Sigmoid colon (tissue), 6 donors: ENCODE measurements at regions not wholly inside any gene's neighbourhood (a gene's known extent, or its start where the extent isn't known, plus 50 kb on each side); places are given as distances from the start of the nearest gene placed in this dataset.

ENCODE experiments used
- DNase-seq: peaks from one replicate; pipeline ENCODE4 v3.0.0-alpha.2; 2019
- H3K27ac ChIP-seq, 4 donors: fragments of 200-600 bp; sonication (generic); one replicate each; pipeline ENCODE4 v1.5.1; 2016 to 2019; ENCODE audit warnings: mild to moderate bottlenecking in 1 of 4
- H3K27me3 ChIP-seq, 3 donors: fragments of 200-600 bp; sonication (generic); one replicate each; pipeline ENCODE4 v1.5.1; 2019; ENCODE audit warnings: mild to moderate bottlenecking in 1 of 3
- H3K36me3 ChIP-seq, 4 donors: fragments of 200-600 bp; sonication (generic); one replicate each; pipeline ENCODE4 v1.5.1; 2016 to 2019
- H3K4me1 ChIP-seq, 4 donors: fragments of 200-600 bp; sonication (generic); one replicate each; pipeline ENCODE4 v1.5.1; 2017 to 2019
- H3K4me3 ChIP-seq, 4 donors: fragments of 200-600 bp; sonication (generic); one replicate each; pipeline ENCODE4 v1.5.1; 2017 to 2019; ENCODE audit warnings: mild to moderate bottlenecking in 2 of 4, moderate library complexity in 1 of 4
- H3K9me3 ChIP-seq, 4 donors: fragments of 200-600 bp in 3 of 4; sonication (generic) in 3 of 4; one replicate each; pipeline versions ENCODE4 v1.5.1 to v1.6.1; 2013 to 2019
- EP300 ChIP-seq, 4 donors: sonication (generic); formaldehyde crosslinking; IDR thresholded peaks; one replicate each; pipeline ENCODE4 v1.6.1; 2017; ENCODE audit warnings: antibody characterized with exemption in 4 of 4
- POLR2A ChIP-seq, 2 donors: fragments of 450-650 bp; IDR thresholded peaks; one replicate each; pipeline ENCODE4 v1.6.1; 2016; ENCODE audit warnings: antibody characterized with exemption in 2 of 2, mild to moderate bottlenecking in 2 of 2, moderate library complexity in 2 of 2
- POLR2AphosphoS5 ChIP-seq, 4 donors: sonication (generic); formaldehyde crosslinking; IDR thresholded peaks; one replicate each; pipeline ENCODE4 v1.6.1; 2017; ENCODE audit warnings: antibody characterized with exemption in 4 of 4
- WGBS, 2 donors: extraction: QIAGEN DNeasy Blood & Tissue Kit; methylation state at CpG; one replicate each; pipeline ENCODE4 v1.1.7; 2013; 5-methylcytosine and 5-hydroxymethylcytosine counted together
- intact Hi-C: fragments of 100-400 bp; cut with DNase I; formaldehyde crosslinking; loops from one replicate; pipeline ENCODE4 v1.15.1; 2023
- TF ChIP-seq, protein P1 (sequence below), 4 experiments: fragments of 450-650 bp in 3 of 4; fragments of 200-600 bp in 1 of 4; IDR thresholded peaks; one replicate each; pipeline ENCODE4 v1.5.1; 2016 to 2019; ENCODE audit warnings: antibody characterized with exemption in 4 of 4, mild to moderate bottlenecking in 3 of 4, moderate library complexity in 2 of 4
- donor health status: healthy with polysubstance abuse.
- donor health status: healthy.

GRCh38 chr1:30169269-30169668 lies 554.1 kb downstream of the MATN1 start:
- no peaks in the 10 kb centered on the region for H3K27me3 ChIP-seq
- H3K9me3 ChIP-seq, result no peaks in the 10 kb centered on the region
- H3K4me3 ChIP-seq, result no peak overlapping the region
- H3K27ac ChIP-seq, result no peak overlapping the region
- 78 to 83% methylated on average over 4 of the region's 4 CpGs for WGBS, 2 donors
- no peaks in the 10 kb centered on the region for H3K36me3 ChIP-seq
- intact Hi-C loops, result no loop called here
- no peak for DNase-seq
- no peak for TF ChIP-seq POLR2AphosphoS5 (IDR thresholded peaks at IDR 0.05)
- H3K4me1 ChIP-seq, result no peaks in the 10 kb centered on the region

DNA sequence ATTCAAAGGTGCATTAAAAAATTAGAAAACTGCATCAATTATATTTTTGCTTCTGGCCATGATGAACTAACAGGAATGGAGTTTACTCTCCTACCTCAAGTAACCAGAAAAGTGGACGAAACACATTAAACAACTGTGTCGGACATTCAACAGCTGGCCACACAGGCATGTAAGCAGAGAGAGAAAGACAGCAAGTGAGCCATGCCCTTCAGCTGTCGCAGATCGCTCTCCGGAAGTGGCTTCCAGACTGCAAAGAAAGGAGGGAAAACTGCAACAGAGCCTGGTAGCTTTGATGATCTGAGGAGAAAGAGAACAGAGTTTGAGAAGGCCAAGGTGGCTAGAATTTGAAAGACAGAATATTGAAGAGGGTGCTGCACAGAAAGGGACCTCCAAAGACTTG lies 557.2 kb downstream of the MATN1 start:
- no peak for DNase-seq
- H3K4me1 ChIP-seq, result no peaks in the 10 kb centered on the region
- 64 to 66% methylated on average over 5 of the region's 5 CpGs for WGBS, 2 donors
- H3K27ac ChIP-seq, result no peak overlapping the region
- intact Hi-C loops, result no loop called here
- H3K9me3 ChIP-seq, result no peaks in the 10 kb centered on the region
- no peaks in the 10 kb centered on the region for H3K36me3 ChIP-seq
- TF ChIP-seq POLR2AphosphoS5 (IDR thresholded peaks at IDR 0.05), result no peak
- no peak for TF ChIP-seq EP300 (IDR thresholded peaks at IDR 0.05)
- TF ChIP-seq, protein P1, sequence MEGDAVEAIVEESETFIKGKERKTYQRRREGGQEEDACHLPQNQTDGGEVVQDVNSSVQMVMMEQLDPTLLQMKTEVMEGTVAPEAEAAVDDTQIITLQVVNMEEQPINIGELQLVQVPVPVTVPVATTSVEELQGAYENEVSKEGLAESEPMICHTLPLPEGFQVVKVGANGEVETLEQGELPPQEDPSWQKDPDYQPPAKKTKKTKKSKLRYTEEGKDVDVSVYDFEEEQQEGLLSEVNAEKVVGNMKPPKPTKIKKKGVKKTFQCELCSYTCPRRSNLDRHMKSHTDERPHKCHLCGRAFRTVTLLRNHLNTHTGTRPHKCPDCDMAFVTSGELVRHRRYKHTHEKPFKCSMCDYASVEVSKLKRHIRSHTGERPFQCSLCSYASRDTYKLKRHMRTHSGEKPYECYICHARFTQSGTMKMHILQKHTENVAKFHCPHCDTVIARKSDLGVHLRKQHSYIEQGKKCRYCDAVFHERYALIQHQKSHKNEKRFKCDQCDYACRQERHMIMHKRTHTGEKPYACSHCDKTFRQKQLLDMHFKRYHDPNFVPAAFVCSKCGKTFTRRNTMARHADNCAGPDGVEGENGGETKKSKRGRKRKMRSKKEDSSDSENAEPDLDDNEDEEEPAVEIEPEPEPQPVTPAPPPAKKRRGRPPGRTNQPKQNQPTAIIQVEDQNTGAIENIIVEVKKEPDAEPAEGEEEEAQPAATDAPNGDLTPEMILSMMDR (IDR thresholded peaks at IDR 0.05), result no peak
- TF ChIP-seq POLR2A (IDR thresholded peaks at IDR 0.05), result no peak
- no peaks in the 10 kb centered on the region for H3K27me3 ChIP-seq
- no peak overlapping the region for H3K4me3 ChIP-seq

DNA sequence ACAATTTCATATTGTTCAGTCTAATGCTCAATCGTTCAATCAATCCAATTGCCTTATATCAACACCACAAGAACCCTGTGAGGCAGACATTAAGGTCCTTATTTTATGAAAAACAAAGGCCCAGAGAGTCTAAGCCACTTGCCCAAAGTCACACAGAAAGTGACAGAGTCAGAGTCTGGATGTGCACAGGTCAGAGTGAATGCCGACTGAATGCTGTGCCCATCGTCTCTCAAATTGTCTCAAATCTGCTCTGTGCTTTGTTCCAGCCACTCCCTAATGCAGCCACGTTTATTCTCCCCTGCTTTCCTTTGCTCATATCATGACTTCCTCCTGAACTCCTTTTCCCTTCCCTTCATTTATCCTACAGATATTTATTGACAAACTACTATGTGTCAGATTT lies 558.3 kb downstream of the MATN1 start:
- 50 to 66% methylated on average over 4 of the region's 4 CpGs for WGBS, 2 donors
- intact Hi-C loops, result no loop called here

DNA sequence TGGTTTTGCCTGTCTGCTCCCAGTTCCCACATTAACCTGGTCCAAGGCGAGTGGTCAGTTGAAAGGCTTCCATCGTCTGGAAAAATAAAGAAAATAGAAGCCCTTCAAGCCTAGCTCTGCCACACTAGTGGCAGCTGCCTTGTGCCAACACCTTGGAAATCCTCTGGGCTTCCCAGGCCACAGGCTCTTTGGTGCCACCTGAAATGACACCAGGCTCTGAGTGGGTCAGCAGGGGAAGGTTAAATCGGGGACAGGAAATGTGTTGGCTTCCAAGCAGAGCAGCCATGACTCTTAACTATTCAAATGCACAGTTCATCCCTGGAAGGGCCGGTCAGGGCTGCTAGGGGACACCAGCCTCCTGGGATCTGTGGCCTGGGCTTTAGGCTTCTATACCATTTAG lies 558.7 kb downstream of the MATN1 start:
- intact Hi-C loops, result no loop called here
- H3K9me3 ChIP-seq, result no peaks in the 10 kb centered on the region
- H3K36me3 ChIP-seq, result no peaks in the 10 kb centered on the region
- TF ChIP-seq POLR2A (IDR thresholded peaks at IDR 0.05) (no peak), POLR2AphosphoS5 (IDR thresholded peaks at IDR 0.05) (no peak), EP300 (IDR thresholded peaks at IDR 0.05) (no peak)
- TF ChIP-seq, protein P1 (IDR thresholded peaks at IDR 0.05), result no peak
- no peak overlapping the region for H3K27ac ChIP-seq
- WGBS, 2 donors, result 78 to 80% methylated on average over 4 of the region's 4 CpGs
- H3K4me1 ChIP-seq, result no peaks in the 10 kb centered on the region
- no peak overlapping the region for H3K4me3 ChIP-seq
- no peak for DNase-seq
- H3K27me3 ChIP-seq, result no peaks in the 10 kb centered on the region

More for the DNA sequence above, 558.3 kb downstream of the MATN1 start:
- Histone ChIP-seq H3K9me3 (no peaks in the 10 kb centered on the region), H3K36me3 (no peaks in the 10 kb centered on the region), H3K27ac (no peak overlapping the region), H3K4me3 (no peak overlapping the region), H3K27me3 (no peaks in the 10 kb centered on the region), H3K4me1 (no peaks in the 10 kb centered on the region)
- TF ChIP-seq EP300 (IDR thresholded peaks at IDR 0.05) (no peak), POLR2A (IDR thresholded peaks at IDR 0.05) (no peak), POLR2AphosphoS5 (IDR thresholded peaks at IDR 0.05) (no peak)
- TF ChIP-seq, protein P1 (IDR thresholded peaks at IDR 0.05), result no peak
- DNase-seq, result no peak

DNA sequence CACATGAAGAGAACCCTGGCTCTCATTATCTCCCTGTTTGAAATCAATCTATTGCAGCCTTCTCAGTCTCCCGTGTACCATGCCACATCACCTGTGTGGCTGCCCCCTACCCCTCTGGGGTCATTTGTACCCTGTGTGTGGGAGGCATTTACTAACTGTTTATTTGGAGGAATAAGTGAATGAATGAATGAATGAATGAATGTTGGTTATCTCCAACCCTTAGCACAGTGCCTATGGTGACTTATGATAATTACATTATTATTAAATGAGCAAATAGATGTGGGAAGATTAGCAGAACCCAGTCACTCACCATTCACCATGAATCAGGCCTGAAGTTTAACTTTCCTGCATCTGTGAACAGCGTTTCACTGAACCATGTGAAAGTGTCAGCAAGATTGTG lies 560.8 kb downstream of the MATN1 start:
- no peaks in the 10 kb centered on the region for H3K9me3 ChIP-seq
- intact Hi-C loops, result no loop called here
- H3K36me3 ChIP-seq, result no peaks in the 10 kb centered on the region
- no peaks in the 10 kb centered on the region for H3K4me1 ChIP-seq
- DNase-seq, result no peak
- peaks cover 0 to 3% (median 0%) of the 10 kb centered on the region in 3 donors for H3K27me3 ChIP-seq
- no peak for TF ChIP-seq POLR2AphosphoS5 (IDR thresholded peaks at IDR 0.05)
- no peak for TF ChIP-seq EP300 (IDR thresholded peaks at IDR 0.05)
- TF ChIP-seq, protein P1 (IDR thresholded peaks at IDR 0.05), result no peak
- TF ChIP-seq POLR2A (IDR thresholded peaks at IDR 0.05), result no peak
- H3K4me3 ChIP-seq, result no peak overlapping the region
- H3K27ac ChIP-seq, result no peak overlapping the region
- WGBS, 2 donors, result 81% methylated on average over 2 of the region's 2 CpGs
